ENCODE measurements at regions not wholly inside any gene's neighbourhood (a gene's known extent, or its start where the extent isn't known, plus 50 kb on each side); places are given as distances from the start of the nearest gene placed in this dataset.

- TF ChIP-seq, protein P1, sequence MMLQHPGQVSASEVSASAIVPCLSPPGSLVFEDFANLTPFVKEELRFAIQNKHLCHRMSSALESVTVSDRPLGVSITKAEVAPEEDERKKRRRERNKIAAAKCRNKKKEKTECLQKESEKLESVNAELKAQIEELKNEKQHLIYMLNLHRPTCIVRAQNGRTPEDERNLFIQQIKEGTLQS (IDR thresholded peaks at IDR 0.05): no peak
- TF ChIP-seq, protein P2, sequence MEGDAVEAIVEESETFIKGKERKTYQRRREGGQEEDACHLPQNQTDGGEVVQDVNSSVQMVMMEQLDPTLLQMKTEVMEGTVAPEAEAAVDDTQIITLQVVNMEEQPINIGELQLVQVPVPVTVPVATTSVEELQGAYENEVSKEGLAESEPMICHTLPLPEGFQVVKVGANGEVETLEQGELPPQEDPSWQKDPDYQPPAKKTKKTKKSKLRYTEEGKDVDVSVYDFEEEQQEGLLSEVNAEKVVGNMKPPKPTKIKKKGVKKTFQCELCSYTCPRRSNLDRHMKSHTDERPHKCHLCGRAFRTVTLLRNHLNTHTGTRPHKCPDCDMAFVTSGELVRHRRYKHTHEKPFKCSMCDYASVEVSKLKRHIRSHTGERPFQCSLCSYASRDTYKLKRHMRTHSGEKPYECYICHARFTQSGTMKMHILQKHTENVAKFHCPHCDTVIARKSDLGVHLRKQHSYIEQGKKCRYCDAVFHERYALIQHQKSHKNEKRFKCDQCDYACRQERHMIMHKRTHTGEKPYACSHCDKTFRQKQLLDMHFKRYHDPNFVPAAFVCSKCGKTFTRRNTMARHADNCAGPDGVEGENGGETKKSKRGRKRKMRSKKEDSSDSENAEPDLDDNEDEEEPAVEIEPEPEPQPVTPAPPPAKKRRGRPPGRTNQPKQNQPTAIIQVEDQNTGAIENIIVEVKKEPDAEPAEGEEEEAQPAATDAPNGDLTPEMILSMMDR (IDR thresholded peaks at IDR 0.05 in 2 of 3, conservative IDR thresholded peaks at IDR 0.05 in 1 of 3; ENCODE audit: borderline replicate concordance in 1 of 3, insufficient read depth in 1 of 3, low read depth in 2 of 3, low read length in 2 of 3): no peak
- no peak for TF ChIP-seq YY1 (IDR thresholded peaks at IDR 0.05; ENCODE audit: extremely low read depth, insufficient replicate concordance, low read depth, low read length)
- no peaks in the 10 kb centered on the region for H3K36me3 ChIP-seq (ENCODE audit: control insufficient read depth in 1 of 2, insufficient read depth in 2 of 2, low read length in 2 of 2)
- H3K27ac ChIP-seq (ENCODE audit: low read depth, low read length): no peak overlapping the region
- ChIA-PET CTCF (no interaction called here), RAD21 (ENCODE audit: low non-redundant PET in 1 of 2, low total read pairs in 2 of 2, uncharacterized antibody in 2 of 2, unreplicated experiment in 2 of 2) (no interaction called here), POLR2A (no interaction called here)
- no peaks in the 10 kb centered on the region for H3K9me2 ChIP-seq (ENCODE audit: insufficient read depth)
- H3K27me3 ChIP-seq (ENCODE audit: insufficient read depth, low read length): no peaks in the 10 kb centered on the region
- no peak overlapping the region for H3K9ac ChIP-seq (ENCODE audit: low read length)
- H3K4me3 ChIP-seq (replicated peaks in 1 of 2; ENCODE audit: low read depth in 1 of 2, low read length in 2 of 2): no peak overlapping the region
- intact Hi-C loops (cut with micrococcal nuclease): no loop called here
- no peaks in the 10 kb centered on the region for H3K9me3 ChIP-seq (ENCODE audit: control insufficient read depth in 1 of 2, insufficient read depth in 1 of 2, low read depth in 1 of 2, low read length in 2 of 2)
- H4K20me1 ChIP-seq (ENCODE audit: insufficient read depth): no peaks in the 10 kb centered on the region
- H3K4me1 ChIP-seq (ENCODE audit: control insufficient read depth in 1 of 2, insufficient read depth in 2 of 2, low read length in 2 of 2): peaks cover 0 to 10% of the 10 kb centered on the region in 2 experiments; a peak in 1 of 4 replicates
- peak overlapping the region; percentile 3; the same call in 1 of the 2 replicates for H3K4me2 ChIP-seq (ENCODE audit: low read length)
- no peak for ATAC-seq
- DNase-seq (ENCODE audit: low read depth, low spot score): no peak
- H2AFZ ChIP-seq (ENCODE audit: low read depth, low read length, poor library complexity, severe bottlenecking): no peak overlapping the region
- no TSS peak for BruUV-seq (replicated peaks)
- no peaks in the 10 kb centered on the region for H3K79me2 ChIP-seq (ENCODE audit: insufficient read depth, low read length)
These were observed 220.3 kb upstream of the LRFN2 start for GRCh38 chr6:40807484-40807883.

GRCh38 chr6:40806256-40806864 lies 219.2 kb upstream of the LRFN2 start:
- H2AFZ ChIP-seq (ENCODE audit: low read depth, low read length, poor library complexity, severe bottlenecking): no peak overlapping the region
- no peaks in the 10 kb centered on the region for H3K79me2 ChIP-seq (ENCODE audit: insufficient read depth, low read length)
- RAD21 ChIA-PET (ENCODE audit: low non-redundant PET in 1 of 2, low total read pairs in 2 of 2, uncharacterized antibody in 2 of 2, unreplicated experiment in 2 of 2): no interaction called here
- H4K20me1 ChIP-seq (ENCODE audit: insufficient read depth): no peaks in the 10 kb centered on the region
- no peaks in the 10 kb centered on the region for H3K9me3 ChIP-seq (ENCODE audit: control insufficient read depth in 1 of 2, insufficient read depth in 1 of 2, low read depth in 1 of 2, low read length in 2 of 2)
- no peak overlapping the region for H3K9ac ChIP-seq (ENCODE audit: low read length)
- no peak for DNase-seq (ENCODE audit: low read depth, low spot score)
- no peak overlapping the region for H3K4me3 ChIP-seq (replicated peaks in 1 of 2; ENCODE audit: low read depth in 1 of 2, low read length in 2 of 2)
- BruUV-seq (replicated peaks): no TSS peak
- H3K9me2 ChIP-seq (ENCODE audit: insufficient read depth): no peaks in the 10 kb centered on the region
- no peaks in the 10 kb centered on the region for H3K36me3 ChIP-seq (ENCODE audit: control insufficient read depth in 1 of 2, insufficient read depth in 2 of 2, low read length in 2 of 2)
- H3K27me3 ChIP-seq (ENCODE audit: insufficient read depth, low read length): no peaks in the 10 kb centered on the region
- no peak overlapping the region for H3K4me2 ChIP-seq (ENCODE audit: low read length)
- H3K27ac ChIP-seq (ENCODE audit: low read depth, low read length): no peak overlapping the region
- peaks cover 0 to 10% of the 10 kb centered on the region in 2 experiments; a peak in 1 of 4 replicates for H3K4me1 ChIP-seq (ENCODE audit: control insufficient read depth in 1 of 2, insufficient read depth in 2 of 2, low read length in 2 of 2)
- no peak for ATAC-seq
- CTCF ChIA-PET: no interaction called here
- intact Hi-C loops (cut with micrococcal nuclease): no loop called here
- POLR2A ChIA-PET: no interaction called here
- TF ChIP-seq CEBPB (IDR thresholded peaks at IDR 0.05; ENCODE audit: low read depth): no peak
- no peak for TF ChIP-seq SP1 (IDR thresholded peaks at IDR 0.05; ENCODE audit: low read depth)
- no peak for TF ChIP-seq REST (IDR thresholded peaks at IDR 0.05; ENCODE audit: low read depth)
- TF ChIP-seq ZFX (IDR thresholded peaks at IDR 0.05): no peak
- TF ChIP-seq RAD21 (IDR thresholded peaks at IDR 0.05; ENCODE audit: low read depth): no peak
- TF ChIP-seq ELF1 (IDR thresholded peaks at IDR 0.05; ENCODE audit: borderline replicate concordance, low read depth): no peak
- TF ChIP-seq, protein P3, sequence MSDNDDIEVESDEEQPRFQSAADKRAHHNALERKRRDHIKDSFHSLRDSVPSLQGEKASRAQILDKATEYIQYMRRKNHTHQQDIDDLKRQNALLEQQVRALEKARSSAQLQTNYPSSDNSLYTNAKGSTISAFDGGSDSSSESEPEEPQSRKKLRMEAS (IDR thresholded peaks at IDR 0.05): no peak
- no peak for TF ChIP-seq POLR2AphosphoS5 (IDR thresholded peaks at IDR 0.05; ENCODE audit: low read depth, low read length)
- TF ChIP-seq TCF7L2 (IDR thresholded peaks at IDR 0.05; ENCODE audit: borderline replicate concordance, extremely low read depth, insufficient read depth, insufficient read length): no peak
- no peak for TF ChIP-seq JUND (IDR thresholded peaks at IDR 0.05)
- no peak for TF ChIP-seq EGR1 (IDR thresholded peaks at IDR 0.05; ENCODE audit: low read depth)
- no peak for TF ChIP-seq SIN3A (IDR thresholded peaks at IDR 0.05; ENCODE audit: low read depth)
- TF ChIP-seq, protein P1 (IDR thresholded peaks at IDR 0.05): no peak

Measured in HCT116 (cell line).